ENCODE measurements at regions not wholly inside any gene's neighbourhood (a gene's known extent, or its start where the extent isn't known, plus 50 kb on each side); places are given as distances from the start of the nearest gene placed in this dataset.

DNA sequence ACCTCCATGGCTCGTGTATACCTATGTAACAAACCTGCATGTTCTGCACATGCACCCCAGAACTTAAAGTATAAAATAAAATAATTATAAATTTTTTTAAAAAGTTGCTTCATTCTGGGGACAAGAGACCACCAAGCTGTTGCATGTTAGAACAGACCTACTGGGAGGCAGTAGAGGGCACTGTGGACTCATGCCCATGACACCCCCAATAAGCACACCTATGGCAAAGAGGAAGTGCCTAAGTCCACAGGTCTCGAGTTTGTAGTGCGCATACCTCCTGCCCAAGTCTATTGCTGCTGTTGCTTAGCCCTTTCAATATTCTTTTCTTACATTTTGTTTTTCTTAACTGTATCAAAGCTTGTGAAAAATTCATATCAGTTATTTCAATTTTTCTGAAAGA is 267.9 kb upstream of the THBS1 start:
- no peak overlapping the region for H3K4me3 ChIP-seq (ENCODE audit: low read length in 2 of 2)
- H3K4me1 ChIP-seq (ENCODE audit: control insufficient read depth in 2 of 2, insufficient read depth in 1 of 2, low read depth in 1 of 2, low read length in 2 of 2): no peaks in the 10 kb centered on the region
- no peaks in the 10 kb centered on the region for H3K36me3 ChIP-seq (replicated peaks in 1 of 2; ENCODE audit: control insufficient read depth in 2 of 2, insufficient read depth in 2 of 2, low read length in 2 of 2)
- no peaks in the 10 kb centered on the region for H3K27me3 ChIP-seq (ENCODE audit: control insufficient read depth in 3 of 3, insufficient read depth in 3 of 3, low read depth in 1 of 3, low read length in 3 of 3)
- no peak overlapping the region for H2BK120ac ChIP-seq (ENCODE audit: low read depth, low read length)
- H2BK15ac ChIP-seq (ENCODE audit: low read length): no peak overlapping the region
- no peaks in the 10 kb centered on the region for H3K79me1 ChIP-seq (ENCODE audit: low read depth, low read length)
- H2AFZ ChIP-seq (ENCODE audit: low read length): no peak overlapping the region
- H3K18ac ChIP-seq (ENCODE audit: low read length): no peak overlapping the region
- WGBS, 2 donors (ENCODE audit: extremely low coverage in 2 of 2, insufficient read length in 2 of 2, insufficient replicate concordance in 1 of 2): no CpG with 5 or more reads among the region's 3 CpGs
- H3K4ac ChIP-seq (ENCODE audit: low read length): no peak overlapping the region
- H3K4me2 ChIP-seq (ENCODE audit: insufficient read depth, low read length, poor library complexity, severe bottlenecking): no peak overlapping the region
- H3K14ac ChIP-seq (ENCODE audit: low read length): no peak overlapping the region
- H2AK5ac ChIP-seq (ENCODE audit: low read depth, low read length): no peak overlapping the region
- H4K91ac ChIP-seq (ENCODE audit: low read depth, low read length, poor library complexity): no peak overlapping the region
- H3K9me3 ChIP-seq (replicated peaks in 1 of 2; ENCODE audit: control insufficient read depth in 2 of 2, insufficient read depth in 1 of 2, low read depth in 1 of 2, low read length in 2 of 2): no peaks in the 10 kb centered on the region
- no peak overlapping the region for H2BK12ac ChIP-seq (ENCODE audit: low read length)
- no peak overlapping the region for H3K27ac ChIP-seq (replicated peaks; ENCODE audit: low read length)
- H3K9ac ChIP-seq (ENCODE audit: low read depth, low read length, poor library complexity): no peak overlapping the region
- no peak for DNase-seq (ENCODE audit: low spot score)
- no peak overlapping the region for H2BK5ac ChIP-seq (ENCODE audit: low read length)
- no peak overlapping the region for H4K8ac ChIP-seq (ENCODE audit: low read depth, low read length)
- no peak overlapping the region for H3K23ac ChIP-seq (ENCODE audit: low read depth, low read length, poor library complexity)

DNA sequence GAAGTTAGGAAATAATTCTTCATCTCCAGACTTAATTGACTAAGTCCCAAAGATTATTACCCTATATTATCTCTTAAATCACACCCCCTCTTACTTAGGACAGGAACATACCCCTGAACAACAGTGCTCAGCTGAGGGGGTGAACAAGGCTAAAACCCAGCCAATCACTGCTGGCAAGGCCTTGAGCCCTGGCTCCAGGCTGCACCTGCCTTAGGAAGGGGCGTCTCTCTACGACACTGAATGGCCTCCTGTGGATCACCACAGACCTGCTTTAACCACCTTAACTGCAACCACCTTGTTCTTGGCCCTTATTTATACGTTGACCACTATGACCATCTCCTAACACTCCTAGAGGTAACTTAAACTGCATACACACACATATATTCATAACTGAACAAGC is 267.4 kb upstream of the THBS1 start:
- Histone ChIP-seq H3K18ac (ENCODE audit: low read length) (no peak overlapping the region), H3K4ac (ENCODE audit: low read length) (no peak overlapping the region), H2AK5ac (ENCODE audit: low read depth, low read length) (no peak overlapping the region), H2AFZ (ENCODE audit: low read length) (no peak overlapping the region), H3K9me3 (replicated peaks in 1 of 2; ENCODE audit: control insufficient read depth in 2 of 2, insufficient read depth in 1 of 2, low read depth in 1 of 2, low read length in 2 of 2) (no peaks in the 10 kb centered on the region), H3K9ac (ENCODE audit: low read depth, low read length, poor library complexity) (no peak overlapping the region), H3K14ac (ENCODE audit: low read length) (no peak overlapping the region), H3K4me3 (ENCODE audit: low read length in 2 of 2) (no peak overlapping the region), H2BK5ac (ENCODE audit: low read length) (no peak overlapping the region), H3K79me1 (ENCODE audit: low read depth, low read length) (no peaks in the 10 kb centered on the region), H2BK120ac (ENCODE audit: low read depth, low read length) (no peak overlapping the region), H3K27me3 (ENCODE audit: control insufficient read depth in 3 of 3, insufficient read depth in 3 of 3, low read depth in 1 of 3, low read length in 3 of 3) (no peaks in the 10 kb centered on the region), H4K8ac (ENCODE audit: low read depth, low read length) (no peak overlapping the region), H3K4me1 (ENCODE audit: control insufficient read depth in 2 of 2, insufficient read depth in 1 of 2, low read depth in 1 of 2, low read length in 2 of 2) (no peaks in the 10 kb centered on the region), H2BK15ac (ENCODE audit: low read length) (no peak overlapping the region), H3K27ac (replicated peaks; ENCODE audit: low read length) (no peak overlapping the region), H2BK12ac (ENCODE audit: low read length) (no peak overlapping the region), H3K23ac (ENCODE audit: low read depth, low read length, poor library complexity) (no peak overlapping the region), H3K36me3 (replicated peaks in 1 of 2; ENCODE audit: control insufficient read depth in 2 of 2, insufficient read depth in 2 of 2, low read length in 2 of 2) (no peaks in the 10 kb centered on the region), H3K4me2 (ENCODE audit: insufficient read depth, low read length, poor library complexity, severe bottlenecking) (no peak overlapping the region), H4K91ac (ENCODE audit: low read depth, low read length, poor library complexity) (no peak overlapping the region)
- DNase-seq (ENCODE audit: low spot score): no peak
- WGBS, 2 donors (ENCODE audit: extremely low coverage in 2 of 2, insufficient read length in 2 of 2, insufficient replicate concordance in 1 of 2): no CpG with 5 or more reads among the region's 3 CpGs

DNA sequence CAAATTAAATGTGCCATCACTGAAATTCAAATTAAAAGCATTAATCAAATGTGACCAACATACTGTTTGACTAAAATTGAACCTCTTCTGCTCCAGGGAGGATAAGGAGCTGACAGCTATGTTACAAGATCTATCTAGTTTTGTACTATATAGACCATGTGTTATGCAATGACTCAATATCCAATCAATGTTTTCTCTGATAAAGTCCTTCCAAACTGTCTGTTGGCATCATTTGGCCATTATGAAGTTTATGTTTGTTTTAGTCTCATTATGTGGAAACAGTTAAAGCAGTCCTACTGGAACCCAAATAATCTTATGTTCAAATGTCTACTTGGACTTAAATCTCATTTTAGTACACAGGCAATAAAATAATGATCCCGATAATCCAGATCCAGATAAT is 267.0 kb upstream of the THBS1 start:
- Histone ChIP-seq H3K79me1 (ENCODE audit: low read depth, low read length) (no peaks in the 10 kb centered on the region), H2AFZ (ENCODE audit: low read length) (no peak overlapping the region), H3K4me2 (ENCODE audit: insufficient read depth, low read length, poor library complexity, severe bottlenecking) (no peak overlapping the region), H3K14ac (ENCODE audit: low read length) (no peak overlapping the region), H4K8ac (ENCODE audit: low read depth, low read length) (no peak overlapping the region), H3K18ac (ENCODE audit: low read length) (no peak overlapping the region), H3K4ac (ENCODE audit: low read length) (no peak overlapping the region), H3K9ac (ENCODE audit: low read depth, low read length, poor library complexity) (no peak overlapping the region), H4K91ac (ENCODE audit: low read depth, low read length, poor library complexity) (no peak overlapping the region), H3K36me3 (replicated peaks in 1 of 2; ENCODE audit: control insufficient read depth in 2 of 2, insufficient read depth in 2 of 2, low read length in 2 of 2) (no peaks in the 10 kb centered on the region), H3K27me3 (ENCODE audit: control insufficient read depth in 3 of 3, insufficient read depth in 3 of 3, low read depth in 1 of 3, low read length in 3 of 3) (no peaks in the 10 kb centered on the region), H2AK5ac (ENCODE audit: low read depth, low read length) (no peak overlapping the region), H3K23ac (ENCODE audit: low read depth, low read length, poor library complexity) (no peak overlapping the region), H2BK120ac (ENCODE audit: low read depth, low read length) (no peak overlapping the region), H2BK5ac (ENCODE audit: low read length) (no peak overlapping the region), H2BK12ac (ENCODE audit: low read length) (no peak overlapping the region), H3K4me1 (ENCODE audit: control insufficient read depth in 2 of 2, insufficient read depth in 1 of 2, low read depth in 1 of 2, low read length in 2 of 2) (no peaks in the 10 kb centered on the region), H3K27ac (replicated peaks; ENCODE audit: low read length) (no peak overlapping the region), H2BK15ac (ENCODE audit: low read length) (no peak overlapping the region), H3K4me3 (ENCODE audit: low read length in 2 of 2) (no peak overlapping the region), H3K9me3 (replicated peaks in 1 of 2; ENCODE audit: control insufficient read depth in 2 of 2, insufficient read depth in 1 of 2, low read depth in 1 of 2, low read length in 2 of 2) (no peaks in the 10 kb centered on the region)
- no peak for DNase-seq (ENCODE audit: low spot score)
- WGBS, 2 donors (ENCODE audit: extremely low coverage in 2 of 2, insufficient read length in 2 of 2, insufficient replicate concordance in 1 of 2): no CpG with 5 or more reads among the region's 1 CpG

DNA sequence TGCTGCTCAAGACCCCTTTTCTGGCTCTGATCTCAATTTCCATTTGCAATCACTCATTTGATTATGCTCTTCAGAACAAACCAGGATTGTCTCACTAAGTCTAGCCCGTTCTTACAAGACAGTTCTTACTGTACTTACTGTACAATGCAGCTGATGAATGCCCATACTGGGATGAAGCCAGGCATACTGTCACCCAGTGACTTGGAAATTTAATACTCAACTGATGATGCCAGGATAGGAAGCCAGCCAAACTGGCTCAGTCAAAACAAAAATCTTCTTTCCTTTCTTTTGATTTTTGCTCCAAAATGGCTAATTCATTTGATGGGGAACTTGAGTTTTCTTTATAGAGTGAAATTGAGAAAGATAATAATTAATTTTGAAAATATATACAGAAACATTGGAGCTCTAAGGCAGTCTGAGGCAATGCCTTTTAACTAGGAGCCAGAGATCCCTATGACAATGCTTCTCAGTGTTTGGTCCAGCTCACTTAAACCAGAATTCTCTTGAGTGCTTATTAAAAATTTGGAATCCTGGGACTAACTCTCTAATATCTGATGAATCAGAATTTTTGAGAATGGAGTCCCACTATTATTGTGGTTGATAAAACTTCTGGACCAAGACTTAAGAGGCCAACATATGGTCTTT is 265.6 kb upstream of the THBS1 start:
- no peak overlapping the region for H3K27ac ChIP-seq (replicated peaks; ENCODE audit: low read length)
- no peak overlapping the region for H4K91ac ChIP-seq (ENCODE audit: low read depth, low read length, poor library complexity)
- H3K23ac ChIP-seq (ENCODE audit: low read depth, low read length, poor library complexity): no peak overlapping the region
- no peak overlapping the region for H4K8ac ChIP-seq (ENCODE audit: low read depth, low read length)
- no peaks in the 10 kb centered on the region for H3K27me3 ChIP-seq (ENCODE audit: control insufficient read depth in 3 of 3, insufficient read depth in 3 of 3, low read depth in 1 of 3, low read length in 3 of 3)
- no peaks in the 10 kb centered on the region for H3K79me1 ChIP-seq (ENCODE audit: low read depth, low read length)
- no peak overlapping the region for H2BK120ac ChIP-seq (ENCODE audit: low read depth, low read length)
- H3K4me3 ChIP-seq (ENCODE audit: low read length in 2 of 2): no peak overlapping the region
- no CpG with 5 or more reads among the region's 1 CpG for WGBS, 2 donors (ENCODE audit: extremely low coverage in 2 of 2, insufficient read length in 2 of 2, insufficient replicate concordance in 1 of 2)
- no peaks in the 10 kb centered on the region for H3K36me3 ChIP-seq (replicated peaks in 1 of 2; ENCODE audit: control insufficient read depth in 2 of 2, insufficient read depth in 2 of 2, low read length in 2 of 2)
- H3K18ac ChIP-seq (ENCODE audit: low read length): no peak overlapping the region
- no peak overlapping the region for H2BK15ac ChIP-seq (ENCODE audit: low read length)
- no peak overlapping the region for H2BK5ac ChIP-seq (ENCODE audit: low read length)
- H3K4me2 ChIP-seq (ENCODE audit: insufficient read depth, low read length, poor library complexity, severe bottlenecking): no peak overlapping the region
- H3K14ac ChIP-seq (ENCODE audit: low read length): no peak overlapping the region
- H3K9ac ChIP-seq (ENCODE audit: low read depth, low read length, poor library complexity): no peak overlapping the region
- H2AFZ ChIP-seq (ENCODE audit: low read length): no peak overlapping the region
- H3K4me1 ChIP-seq (ENCODE audit: control insufficient read depth in 2 of 2, insufficient read depth in 1 of 2, low read depth in 1 of 2, low read length in 2 of 2): no peaks in the 10 kb centered on the region
- no peak overlapping the region for H2BK12ac ChIP-seq (ENCODE audit: low read length)
- DNase-seq (ENCODE audit: low spot score): no peak
- peaks cover 0 to 2% of the 10 kb centered on the region in 2 donors for H3K9me3 ChIP-seq (replicated peaks in 1 of 2; ENCODE audit: control insufficient read depth in 2 of 2, insufficient read depth in 1 of 2, low read depth in 1 of 2, low read length in 2 of 2)
- no peak overlapping the region for H2AK5ac ChIP-seq (ENCODE audit: low read depth, low read length)
- no peak overlapping the region for H3K4ac ChIP-seq (ENCODE audit: low read length)

Data from neuronal stem cell (in vitro differentiated cells).